ENCODE measurements at regions not wholly inside any gene's neighbourhood (a gene's known extent, or its start where the extent isn't known, plus 50 kb on each side); places are given as distances from the start of the nearest gene placed in this dataset.
"Not testable (repeated sequence)": the region's sequence is repeated elsewhere in the genome, so short reads cannot be mapped to it uniquely, and the experiment has no call there.

DNA sequence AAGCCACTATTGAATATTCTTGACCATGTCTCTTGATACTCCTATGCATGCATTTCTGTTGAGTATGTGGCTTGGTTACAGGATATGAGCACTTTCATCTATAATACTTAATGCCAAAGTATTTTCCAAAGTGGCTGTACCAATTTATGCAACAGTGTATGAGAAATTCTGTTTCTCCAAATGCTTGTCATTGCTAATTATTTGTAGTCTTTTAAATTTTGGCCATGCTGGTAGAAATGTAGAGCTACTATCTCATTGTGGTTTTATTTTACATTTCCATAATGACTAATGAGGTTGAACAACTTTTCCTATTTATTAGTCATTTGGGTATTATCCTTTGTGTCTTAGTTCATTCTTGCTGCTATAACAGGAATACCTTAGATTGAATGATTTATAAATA, 71.4 kb upstream of the TSPAN2 start:
- Mint-ChIP-seq H3K9me3 (peaks cover 5% of the 10 kb centered on the region), H3K4me3 (no peak overlapping the region), H3K4me1 (ENCODE audit: unreplicated experiment) (no peaks in the 10 kb centered on the region), H3K36me3 (no peaks in the 10 kb centered on the region), H3K27ac (no peak overlapping the region), H3K27me3 (peaks cover 3% of the 10 kb centered on the region)
- DNase-seq (ENCODE audit: extremely low spot score, unreplicated experiment) = no peak
- TF ChIP-seq, protein P1, sequence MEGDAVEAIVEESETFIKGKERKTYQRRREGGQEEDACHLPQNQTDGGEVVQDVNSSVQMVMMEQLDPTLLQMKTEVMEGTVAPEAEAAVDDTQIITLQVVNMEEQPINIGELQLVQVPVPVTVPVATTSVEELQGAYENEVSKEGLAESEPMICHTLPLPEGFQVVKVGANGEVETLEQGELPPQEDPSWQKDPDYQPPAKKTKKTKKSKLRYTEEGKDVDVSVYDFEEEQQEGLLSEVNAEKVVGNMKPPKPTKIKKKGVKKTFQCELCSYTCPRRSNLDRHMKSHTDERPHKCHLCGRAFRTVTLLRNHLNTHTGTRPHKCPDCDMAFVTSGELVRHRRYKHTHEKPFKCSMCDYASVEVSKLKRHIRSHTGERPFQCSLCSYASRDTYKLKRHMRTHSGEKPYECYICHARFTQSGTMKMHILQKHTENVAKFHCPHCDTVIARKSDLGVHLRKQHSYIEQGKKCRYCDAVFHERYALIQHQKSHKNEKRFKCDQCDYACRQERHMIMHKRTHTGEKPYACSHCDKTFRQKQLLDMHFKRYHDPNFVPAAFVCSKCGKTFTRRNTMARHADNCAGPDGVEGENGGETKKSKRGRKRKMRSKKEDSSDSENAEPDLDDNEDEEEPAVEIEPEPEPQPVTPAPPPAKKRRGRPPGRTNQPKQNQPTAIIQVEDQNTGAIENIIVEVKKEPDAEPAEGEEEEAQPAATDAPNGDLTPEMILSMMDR (conservative IDR thresholded peaks at IDR 0.05) = no peak

DNA sequence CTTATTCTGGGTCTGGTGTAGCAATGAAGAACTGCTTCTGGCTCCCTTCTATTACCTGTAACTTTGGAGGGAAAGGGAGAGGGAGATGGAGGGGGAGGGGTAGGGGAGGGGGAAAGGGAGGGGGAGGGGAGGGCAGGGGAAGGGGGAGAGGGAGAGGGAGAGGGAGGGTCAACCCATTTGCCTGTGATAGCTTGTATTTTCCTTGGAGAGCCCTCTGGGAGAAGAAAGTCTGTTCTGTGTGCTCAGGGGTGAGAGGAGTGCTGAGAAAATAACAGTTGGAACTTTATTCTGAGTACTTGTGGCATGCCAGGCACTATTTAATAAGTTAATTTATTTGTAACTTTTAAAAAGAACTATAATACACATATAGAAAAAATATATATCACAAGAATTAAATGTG, 70.7 kb upstream of the TSPAN2 start:
- no peak overlapping the region for H3K4me3 Mint-ChIP-seq
- H3K4me1 Mint-ChIP-seq (ENCODE audit: unreplicated experiment) = no peaks in the 10 kb centered on the region
- H3K27me3 Mint-ChIP-seq = peaks cover 3% of the 10 kb centered on the region
- H3K27ac Mint-ChIP-seq = no peak overlapping the region
- DNase-seq (ENCODE audit: extremely low spot score, unreplicated experiment) = no peak
- TF ChIP-seq, protein P1 (conservative IDR thresholded peaks at IDR 0.05) = no peak
- H3K36me3 Mint-ChIP-seq = no peaks in the 10 kb centered on the region
- peaks cover 4% of the 10 kb centered on the region for H3K9me3 Mint-ChIP-seq

GRCh38 chr1:115158181-115158580, 68.9 kb upstream of the TSPAN2 start:
- Mint-ChIP-seq H3K4me3 (no peak overlapping the region), H3K27ac (no peak overlapping the region)
- no peak for DNase-seq (ENCODE audit: extremely low spot score, unreplicated experiment)

DNA sequence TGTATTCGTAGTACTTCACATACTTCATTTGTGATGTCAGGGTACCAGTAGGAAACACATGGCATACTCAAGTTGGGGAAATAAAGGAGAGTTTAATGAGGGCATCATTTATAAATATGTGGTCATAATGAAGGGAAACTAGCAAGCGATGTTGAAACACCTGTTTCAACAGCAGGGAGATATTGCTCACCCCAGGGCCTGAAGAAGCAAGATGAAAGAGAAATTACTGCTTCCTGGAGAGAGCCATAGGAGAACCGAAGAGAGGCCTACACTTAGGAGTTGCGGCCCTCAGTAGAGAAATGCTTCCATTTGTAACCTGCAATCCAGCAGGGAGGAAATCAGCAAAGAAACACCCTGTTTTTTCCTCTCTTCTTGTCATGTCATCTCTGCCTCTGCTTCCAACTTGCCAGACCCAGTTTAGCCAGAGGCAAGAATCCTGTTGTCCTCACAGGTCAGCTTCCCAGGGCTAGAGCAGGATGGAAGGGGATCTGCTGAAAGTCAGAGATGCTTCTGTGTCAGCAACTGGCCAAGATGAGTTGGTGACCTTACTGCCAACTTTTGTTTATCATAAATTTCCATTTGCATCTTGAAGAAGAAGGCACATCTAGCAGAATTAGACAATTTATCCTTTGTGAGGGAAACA, 67.6 kb upstream of the TSPAN2 start:
- H3K4me3 Mint-ChIP-seq = no peak overlapping the region
- DNase-seq (ENCODE audit: extremely low spot score, unreplicated experiment) = no peak
- no peak overlapping the region for H3K27ac Mint-ChIP-seq
- H3K9me3 Mint-ChIP-seq = no peaks in the 10 kb centered on the region
- TF ChIP-seq, protein P1 (conservative IDR thresholded peaks at IDR 0.05) = no peak
- peaks cover 3% of the 10 kb centered on the region for H3K27me3 Mint-ChIP-seq
- no peaks in the 10 kb centered on the region for H3K4me1 Mint-ChIP-seq (ENCODE audit: unreplicated experiment)
- no peaks in the 10 kb centered on the region for H3K36me3 Mint-ChIP-seq

More at GRCh38 chr1:115158181-115158580, 68.9 kb upstream of the TSPAN2 start:
- TF ChIP-seq, protein P1 (conservative IDR thresholded peaks at IDR 0.05) = no peak
- Mint-ChIP-seq H3K36me3 (no peaks in the 10 kb centered on the region), H3K27me3 (peaks cover 3% of the 10 kb centered on the region), H3K9me3 (no peaks in the 10 kb centered on the region), H3K4me1 (ENCODE audit: unreplicated experiment) (no peaks in the 10 kb centered on the region)

- DNase-seq (ENCODE audit: extremely low spot score, unreplicated experiment) = no peak
- H3K36me3 Mint-ChIP-seq = no peaks in the 10 kb centered on the region
- H3K4me3 Mint-ChIP-seq = no peak overlapping the region
- no peaks in the 10 kb centered on the region for H3K4me1 Mint-ChIP-seq (ENCODE audit: unreplicated experiment)
- TF ChIP-seq, protein P1 (conservative IDR thresholded peaks at IDR 0.05) = no peak
- no peaks in the 10 kb centered on the region for H3K9me3 Mint-ChIP-seq
- H3K27me3 Mint-ChIP-seq = peaks cover 3% of the 10 kb centered on the region
- H3K27ac Mint-ChIP-seq = no peak overlapping the region
These were observed 64.8 kb upstream of the TSPAN2 start for GRCh38 chr1:115153966-115154557.

GRCh38 chr1:115147928-115148327, 58.6 kb upstream of the TSPAN2 start:
- Mint-ChIP-seq H3K27ac (peak overlapping the region; percentile 4), H3K4me3 (peak overlapping the region; percentile 82)
- H3K4me1 Mint-ChIP-seq (ENCODE audit: unreplicated experiment); H3K27me3 Mint-ChIP-seq; H3K36me3 Mint-ChIP-seq; H3K9me3 Mint-ChIP-seq; DNase-seq (ENCODE audit: extremely low spot score, unreplicated experiment): not testable (repeated sequence)
